ENCODE measurements at regions not wholly inside any gene's neighbourhood (a gene's known extent, or its start where the extent isn't known, plus 50 kb on each side); places are given as distances from the start of the nearest gene placed in this dataset.

DNA sequence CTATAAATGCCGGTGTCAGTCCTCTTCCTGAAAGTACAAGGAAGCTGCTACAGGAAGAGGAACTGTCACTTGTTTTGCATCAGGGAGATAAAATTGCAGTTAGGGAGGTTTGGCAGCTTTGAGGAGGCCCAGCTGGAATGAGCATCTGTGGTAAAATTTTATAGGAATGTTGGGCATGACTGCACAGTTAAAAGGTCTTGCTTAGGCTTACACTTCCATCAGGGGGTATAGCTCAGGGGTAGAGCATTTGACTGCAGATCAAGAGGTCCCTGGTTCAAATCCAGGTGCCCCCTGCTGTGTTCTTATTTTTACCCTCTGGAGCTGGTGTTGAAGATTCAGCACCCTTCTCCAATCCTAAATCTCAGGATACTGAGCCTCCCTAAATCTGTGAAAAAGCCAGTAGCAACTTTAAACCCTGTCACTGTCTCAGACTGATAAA lies 65.9 kb downstream of the ZNF467 start (continued):
- TF ChIP-seq, protein P1, sequence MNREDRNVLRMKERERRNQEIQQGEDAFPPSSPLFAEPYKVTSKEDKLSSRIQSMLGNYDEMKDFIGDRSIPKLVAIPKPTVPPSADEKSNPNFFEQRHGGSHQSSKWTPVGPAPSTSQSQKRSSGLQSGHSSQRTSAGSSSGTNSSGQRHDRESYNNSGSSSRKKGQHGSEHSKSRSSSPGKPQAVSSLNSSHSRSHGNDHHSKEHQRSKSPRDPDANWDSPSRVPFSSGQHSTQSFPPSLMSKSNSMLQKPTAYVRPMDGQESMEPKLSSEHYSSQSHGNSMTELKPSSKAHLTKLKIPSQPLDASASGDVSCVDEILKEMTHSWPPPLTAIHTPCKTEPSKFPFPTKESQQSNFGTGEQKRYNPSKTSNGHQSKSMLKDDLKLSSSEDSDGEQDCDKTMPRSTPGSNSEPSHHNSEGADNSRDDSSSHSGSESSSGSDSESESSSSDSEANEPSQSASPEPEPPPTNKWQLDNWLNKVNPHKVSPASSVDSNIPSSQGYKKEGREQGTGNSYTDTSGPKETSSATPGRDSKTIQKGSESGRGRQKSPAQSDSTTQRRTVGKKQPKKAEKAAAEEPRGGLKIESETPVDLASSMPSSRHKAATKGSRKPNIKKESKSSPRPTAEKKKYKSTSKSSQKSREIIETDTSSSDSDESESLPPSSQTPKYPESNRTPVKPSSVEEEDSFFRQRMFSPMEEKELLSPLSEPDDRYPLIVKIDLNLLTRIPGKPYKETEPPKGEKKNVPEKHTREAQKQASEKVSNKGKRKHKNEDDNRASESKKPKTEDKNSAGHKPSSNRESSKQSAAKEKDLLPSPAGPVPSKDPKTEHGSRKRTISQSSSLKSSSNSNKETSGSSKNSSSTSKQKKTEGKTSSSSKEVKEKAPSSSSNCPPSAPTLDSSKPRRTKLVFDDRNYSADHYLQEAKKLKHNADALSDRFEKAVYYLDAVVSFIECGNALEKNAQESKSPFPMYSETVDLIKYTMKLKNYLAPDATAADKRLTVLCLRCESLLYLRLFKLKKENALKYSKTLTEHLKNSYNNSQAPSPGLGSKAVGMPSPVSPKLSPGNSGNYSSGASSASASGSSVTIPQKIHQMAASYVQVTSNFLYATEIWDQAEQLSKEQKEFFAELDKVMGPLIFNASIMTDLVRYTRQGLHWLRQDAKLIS (CRISPR knock-in tag; IDR thresholded peaks at IDR 0.05; ENCODE audit: borderline replicate concordance), result no peak
- TF ChIP-seq, protein P2, sequence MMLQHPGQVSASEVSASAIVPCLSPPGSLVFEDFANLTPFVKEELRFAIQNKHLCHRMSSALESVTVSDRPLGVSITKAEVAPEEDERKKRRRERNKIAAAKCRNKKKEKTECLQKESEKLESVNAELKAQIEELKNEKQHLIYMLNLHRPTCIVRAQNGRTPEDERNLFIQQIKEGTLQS (CRISPR knock-in tag; conservative IDR thresholded peaks at IDR 0.05), result no peak
- TF ChIP-seq GABPB1 (CRISPR knock-in tag; IDR thresholded peaks at IDR 0.05) (no peak), NFE2L1 (CRISPR knock-in tag; IDR thresholded peaks at IDR 0.05) (no peak), ELF4 (CRISPR knock-in tag; IDR thresholded peaks at IDR 0.05; ENCODE audit: low read depth) (no peak), NR2C2 (CRISPR knock-in tag; IDR thresholded peaks at IDR 0.05) (no peak), TCF7 (CRISPR knock-in tag; IDR thresholded peaks at IDR 0.05; ENCODE audit: low read depth) (no peak)
- TF ChIP-seq, protein P3, sequence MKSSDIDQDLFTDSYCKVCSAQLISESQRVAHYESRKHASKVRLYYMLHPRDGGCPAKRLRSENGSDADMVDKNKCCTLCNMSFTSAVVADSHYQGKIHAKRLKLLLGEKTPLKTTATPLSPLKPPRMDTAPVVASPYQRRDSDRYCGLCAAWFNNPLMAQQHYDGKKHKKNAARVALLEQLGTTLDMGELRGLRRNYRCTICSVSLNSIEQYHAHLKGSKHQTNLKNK (CRISPR knock-in tag; IDR thresholded peaks at IDR 0.05), result no peak

GRCh38 chr7:149706398-149706797 lies 67.0 kb downstream of the ZNF467 start:
- ChIA-PET POLR2A (no interaction called here), CTCF (interaction anchor here (0.8 to 6.6 kb wide), 3 partner anchors 36 to 82 kb away, joined by 3 to 164 read pairs (median 8); no protein-coding TSS in a partner anchor)
- ATAC-seq (no peak), DNase-seq (ENCODE audit: low spot score) (no peak)
- Mint-ChIP-seq H3K27me3 (ENCODE audit: low read depth) (peaks cover 11% of the 10 kb centered on the region), H3K9me3 (peaks cover 19% of the 10 kb centered on the region), H3K4me1 (peaks cover 24% of the 10 kb centered on the region), H3K27ac (no peak overlapping the region), H3K4me3 (no peak overlapping the region), H3K36me3 (peaks cover 17% of the 10 kb centered on the region)
- TF ChIP-seq FOXP4 (CRISPR knock-in tag; IDR thresholded peaks at IDR 0.05), result no peak
- TF ChIP-seq ARID4B (CRISPR knock-in tag; IDR thresholded peaks at IDR 0.05; ENCODE audit: borderline replicate concordance), result no peak
- no peak for TF ChIP-seq CREM (CRISPR knock-in tag; IDR thresholded peaks at IDR 0.05)
- 0 out of 2 replicates have a peak, but pooled peaks have one; percentile 46 for TF ChIP-seq ZNF263 (CRISPR knock-in tag; IDR thresholded peaks at IDR 0.05; ENCODE audit: low read depth)
- TF ChIP-seq FOXP1 (CRISPR knock-in tag; IDR thresholded peaks at IDR 0.05; ENCODE audit: borderline replicate concordance), result no peak
- no peak for TF ChIP-seq ZSCAN18 (CRISPR knock-in tag; IDR thresholded peaks at IDR 0.05)
- no peak for TF ChIP-seq KAT7 (CRISPR knock-in tag; IDR thresholded peaks at IDR 0.05; ENCODE audit: borderline replicate concordance)
- no peak for TF ChIP-seq E2F5 (CRISPR knock-in tag; IDR thresholded peaks at IDR 0.05)
